ENCODE measurements at regions not wholly inside any gene's neighbourhood (a gene's known extent, or its start where the extent isn't known, plus 50 kb on each side); places are given as distances from the start of the nearest gene placed in this dataset.

DNA sequence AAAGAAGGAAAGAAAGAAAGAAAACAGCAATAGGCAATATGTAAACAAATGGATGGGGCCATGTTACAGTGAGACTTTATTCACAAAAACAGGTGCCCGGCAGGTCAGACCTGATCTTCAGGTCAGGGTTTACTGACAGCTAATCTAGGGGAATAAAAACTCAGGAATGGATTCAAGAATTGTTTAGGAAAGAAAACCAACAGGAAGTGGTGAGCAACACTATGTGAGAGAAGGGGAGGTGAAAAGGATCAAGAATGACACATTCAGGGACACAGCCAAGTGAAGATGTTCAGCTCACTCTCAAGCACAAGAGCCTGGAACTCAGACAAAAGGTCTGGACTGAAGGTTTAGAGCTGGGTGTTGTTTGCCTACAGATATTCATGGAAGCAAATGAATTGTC lies 244.5 kb downstream of the EFNB2 start:
- no peak for TF ChIP-seq GATA2 (IDR thresholded peaks at IDR 0.05; ENCODE audit: low read depth, low read length)
- no peak for TF ChIP-seq GATA3 (IDR thresholded peaks at IDR 0.05; ENCODE audit: low read depth, low read length)

Measured in SH-SY5Y (cell line).